Fibroblast of lung (primary cell): ENCODE measurements at regions not wholly inside any gene's neighbourhood (a gene's known extent, or its start where the extent isn't known, plus 50 kb on each side); places are given as distances from the start of the nearest gene placed in this dataset.

ENCODE experiments used
- CTCF ChIP-seq, 2 donors: IDR thresholded peaks in 1 of 2; conservative IDR thresholded peaks in 1 of 2; 1 replicate in 1 of 2; 2 replicates in 1 of 2; pipeline ENCODE4 v1.5.1; 2011 to 2012; ENCODE audit warnings: low read length in 2 of 2, control low read depth in 1 of 2, inconsistent platforms in 1 of 2, low read depth in 1 of 2, mild to moderate bottlenecking in 1 of 2
- EZH2 ChIP-seq: IDR thresholded peaks from 2 replicates; pipeline ENCODE4 v1.5.1; 2012; ENCODE audit warnings: low read length, control low read depth, mild to moderate bottlenecking; ENCODE audit errors: missing control alignments

GRCh38 chr2:187656123-187656522, 101.9 kb upstream of the TFPI start:
- TF ChIP-seq CTCF (conservative IDR thresholded peaks at IDR 0.05 in 1 of 2, IDR thresholded peaks at IDR 0.05 in 1 of 2; ENCODE audit: low read depth in 1 of 2, low read length in 2 of 2) (no peak), EZH2 (no peak)
